Stimulated activated CD4-positive, alpha-beta T cell treated with anti-CD3 and anti-CD28 coated beads, Interleukin-15, amount 100 ng/mL, for 48 hours (primary cell): ENCODE measurements at regions not wholly inside any gene's neighbourhood (a gene's known extent, or its start where the extent isn't known, plus 50 kb on each side); places are given as distances from the start of the nearest gene placed in this dataset.
"Not testable (repeated sequence)": the region's sequence is repeated elsewhere in the genome, so short reads cannot be mapped to it uniquely, and the experiment has no call there.

ENCODE experiments used
- DNase-seq, 2 donors: peaks; one replicate each; pipeline ENCODE4 v3.0.0-alpha.2; 2020; ENCODE audit warnings: low read depth in 2 of 2

GRCh38 chr16:26772503-26772902 lies 294.2 kb upstream of the C16orf82 start:
- no peak for DNase-seq

GRCh38 chr16:26777821-26778220 lies 288.9 kb upstream of the C16orf82 start:
- DNase-seq: no peak

GRCh38 chr16:26787924-26788323 lies 278.8 kb upstream of the C16orf82 start:
- no peak for DNase-seq

- DNase-seq: no peak
Measured at GRCh38 chr16:26791169-26791568, 275.6 kb upstream of the C16orf82 start.

- DNase-seq: no peak
Measured at GRCh38 chr16:26795184-26795583, 271.5 kb upstream of the C16orf82 start.

GRCh38 chr16:26801628-26802027 lies 265.1 kb upstream of the C16orf82 start:
- no peak for DNase-seq

GRCh38 chr16:26802440-26802839 lies 264.3 kb upstream of the C16orf82 start:
- DNase-seq: no peak

- DNase-seq: no peak
Measured at GRCh38 chr16:26802965-26803364, 263.8 kb upstream of the C16orf82 start.

GRCh38 chr16:26806657-26807056 lies 260.1 kb upstream of the C16orf82 start:
- no peak for DNase-seq

- no peak for DNase-seq
Measured at GRCh38 chr16:26809461-26809860, 257.3 kb upstream of the C16orf82 start.

- DNase-seq: no peak
Measured at GRCh38 chr16:26816266-26816665, 250.5 kb upstream of the C16orf82 start.

GRCh38 chr16:26816885-26817571 lies 249.7 kb upstream of the C16orf82 start:
- DNase-seq: no peak

- DNase-seq: no peak
Measured at GRCh38 chr16:26818393-26818792, 248.3 kb upstream of the C16orf82 start.

GRCh38 chr16:26824469-26824868 lies 242.3 kb upstream of the C16orf82 start:
- DNase-seq: no peak

GRCh38 chr16:26826500-26826899 lies 240.2 kb upstream of the C16orf82 start:
- DNase-seq: no peak

GRCh38 chr16:26827386-26827785 lies 239.3 kb upstream of the C16orf82 start:
- no peak for DNase-seq

- no peak for DNase-seq
Measured at GRCh38 chr16:26830428-26831127, 236.1 kb upstream of the C16orf82 start.

GRCh38 chr16:26836114-26836513 lies 230.6 kb upstream of the C16orf82 start:
- not testable (repeated sequence) for DNase-seq

- no peak for DNase-seq
Measured at GRCh38 chr16:26838931-26839330, 227.8 kb upstream of the C16orf82 start.

- no peak for DNase-seq
Measured at GRCh38 chr16:26840691-26841090, 226.0 kb upstream of the C16orf82 start.

GRCh38 chr16:26856271-26856670 lies 210.5 kb upstream of the C16orf82 start:
- DNase-seq: no peak

- no peak for DNase-seq
Measured at GRCh38 chr16:26856791-26857190, 209.9 kb upstream of the C16orf82 start.

- DNase-seq: no peak
Measured at GRCh38 chr16:26857371-26857770, 209.4 kb upstream of the C16orf82 start.

GRCh38 chr16:26860506-26860905 lies 206.2 kb upstream of the C16orf82 start:
- DNase-seq: no peak
